CD8-positive, alpha-beta memory T cell (primary cell): ENCODE measurements at regions not wholly inside any gene's neighbourhood (a gene's known extent, or its start where the extent isn't known, plus 50 kb on each side); places are given as distances from the start of the nearest gene placed in this dataset.
A peak's percentile ranks its signal among the peaks of the same experiment; 100 is the strongest.
"Not testable (repeated sequence)": the region's sequence is repeated elsewhere in the genome, so short reads cannot be mapped to it uniquely, and the experiment has no call there.

ENCODE experiments used
- CTCF ChIA-PET: fragments of 350-600 bp; sonication (Branson Sonifier 250); formaldehyde crosslinking; loops from one replicate; lab custom pipeline; 2021; ENCODE audit warnings: antibody characterized with exemption; lab: Charles Lee
- POLR2A ChIA-PET: fragments of 350-600 bp; sonication (Branson Sonifier 250); formaldehyde crosslinking; loops from one replicate; lab custom pipeline; 2021; ENCODE audit warnings: antibody characterized with exemption; lab: Charles Lee
- DNase-seq, 5 donors: peaks; one replicate each; pipeline versions ENCODE4 v3.0.0 to v3.0.0-alpha.2; 2020 to 2022; ENCODE audit warnings: mixed read lengths in 1 of 5
- H3K27ac ChIP-seq: one replicate; pipeline ENCODE4 v1.7.0; 2013; ENCODE audit warnings: low read depth, mild to moderate bottlenecking, low read length, moderate library complexity
- H3K27me3 ChIP-seq: 2 replicates; pipeline ENCODE4 v1.7.0; 2013; ENCODE audit warnings: low read length, mild to moderate bottlenecking; ENCODE audit not compliant: insufficient read depth, poor library complexity, severe bottlenecking
- H3K36me3 ChIP-seq: 2 replicates; pipeline ENCODE4 v1.7.0; 2013; ENCODE audit warnings: mild to moderate bottlenecking, low read length, moderate library complexity; ENCODE audit not compliant: insufficient read depth
- H3K4me1 ChIP-seq: 2 replicates; pipeline ENCODE4 v1.7.0; 2013; ENCODE audit warnings: mild to moderate bottlenecking, low read length, moderate library complexity; ENCODE audit not compliant: insufficient read depth
- H3K4me3 ChIP-seq: 2 replicates; pipeline ENCODE4 v1.7.0; 2013; ENCODE audit warnings: mild to moderate bottlenecking, low read length
- H3K9me3 ChIP-seq: 2 replicates; pipeline ENCODE4 v1.7.0; 2013; ENCODE audit warnings: mild to moderate bottlenecking, low read length
- H3K27ac Mint-ChIP-seq, 8 donors: one replicate each; pipeline ENCODE4 v1.8.0; 2020 to 2021; ENCODE audit warnings: mixed read lengths in 8 of 8, mild to moderate bottlenecking in 6 of 8, inconsistent platforms in 3 of 8, moderate library complexity in 3 of 8
- H3K27me3 Mint-ChIP-seq, 2 donors: one replicate each; pipeline ENCODE4 v1.8.0; 2020 to 2021; ENCODE audit warnings: mixed read lengths in 2 of 2, mild to moderate bottlenecking in 1 of 2, moderate library complexity in 1 of 2
- H3K36me3 Mint-ChIP-seq, 3 donors: one replicate each; pipeline ENCODE4 v1.8.0; 2020 to 2021; ENCODE audit warnings: mixed read lengths in 3 of 3, inconsistent platforms in 1 of 3, mild to moderate bottlenecking in 1 of 3
- H3K4me1 Mint-ChIP-seq, 3 donors: one replicate each; pipeline ENCODE4 v1.8.0; 2020 to 2021; ENCODE audit warnings: mixed read lengths in 3 of 3, inconsistent platforms in 1 of 3, mild to moderate bottlenecking in 1 of 3
- H3K4me3 Mint-ChIP-seq, 7 donors: one replicate each; pipeline ENCODE4 v1.8.0; 2020 to 2021; ENCODE audit warnings: mixed read lengths in 7 of 7, mild to moderate bottlenecking in 6 of 7, moderate library complexity in 4 of 7, inconsistent platforms in 2 of 7
- H3K9me3 Mint-ChIP-seq, 5 donors: one replicate each; pipeline ENCODE4 v1.8.0; 2020 to 2022; ENCODE audit warnings: mixed read lengths in 5 of 5, mild to moderate bottlenecking in 3 of 5, moderate library complexity in 2 of 5, inconsistent platforms in 1 of 5

DNA sequence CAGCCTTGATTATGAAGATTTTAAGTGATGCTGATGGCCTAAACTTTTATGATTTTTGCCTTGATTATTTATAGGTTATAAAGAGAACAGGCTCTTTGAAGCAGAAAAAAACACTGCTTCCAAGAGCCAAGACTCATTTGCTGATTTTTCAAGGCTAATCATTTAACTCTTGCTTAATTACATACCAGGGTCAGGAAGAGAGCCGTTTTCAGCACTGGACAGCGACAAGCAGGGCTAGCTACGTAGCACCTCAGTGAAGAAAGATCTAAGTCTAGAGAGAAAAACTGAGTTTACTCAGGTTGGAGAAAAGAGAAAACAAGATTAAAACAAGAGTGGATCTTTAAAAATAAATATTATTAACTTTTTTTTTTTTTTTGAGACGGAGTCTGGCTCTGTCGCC lies 615.4 kb upstream of the B3GAT1 start:
- Mint-ChIP-seq H3K9me3 (peaks cover 0 to 3% (median 2%) of the 10 kb centered on the region in 5 donors), H3K27me3 (peaks cover 9 to 29% of the 10 kb centered on the region in 2 donors), H3K27ac (no peak overlapping the region), H3K4me1 (no peaks in the 10 kb centered on the region), H3K36me3 (no peaks in the 10 kb centered on the region), H3K4me3 (no peak overlapping the region)
- Histone ChIP-seq H3K4me3 (no peak overlapping the region), H3K27me3 (no peaks in the 10 kb centered on the region), H3K9me3 (no peaks in the 10 kb centered on the region), H3K4me1 (no peaks in the 10 kb centered on the region), H3K36me3 (no peaks in the 10 kb centered on the region), H3K27ac (no peak overlapping the region)
- no peak for DNase-seq
- ChIA-PET POLR2A (no interaction called here), CTCF (no interaction called here)

DNA sequence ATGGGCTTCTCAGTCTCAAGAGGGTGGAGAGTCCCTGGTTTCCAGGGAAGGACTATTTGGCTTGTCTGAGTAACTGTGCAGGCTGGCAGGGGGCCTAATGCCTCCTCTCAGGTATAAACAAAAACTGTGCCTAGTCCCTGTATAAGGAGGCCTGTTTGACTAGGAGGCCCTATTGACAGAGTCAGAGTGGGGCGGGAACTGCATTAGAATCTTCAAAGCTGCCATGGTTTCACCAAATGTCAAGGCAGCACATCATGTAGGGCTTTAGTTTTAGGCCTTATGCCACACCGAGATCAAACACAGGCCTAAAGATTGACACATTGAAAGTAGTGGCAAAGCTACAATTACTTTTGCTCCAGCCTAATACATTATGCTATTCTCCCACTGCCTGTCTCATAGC lies 611.5 kb upstream of the B3GAT1 start:
- H3K4me1 ChIP-seq, result no peaks in the 10 kb centered on the region
- ChIA-PET CTCF (no interaction called here), POLR2A (no interaction called here)
- no peaks in the 10 kb centered on the region for H3K36me3 Mint-ChIP-seq
- no peaks in the 10 kb centered on the region for H3K9me3 ChIP-seq
- no peak overlapping the region for H3K27ac ChIP-seq
- no peak overlapping the region for H3K27ac Mint-ChIP-seq
- no peak for DNase-seq
- H3K4me3 ChIP-seq, result no peak overlapping the region
- peak overlapping the region in 1 of 7 donors; percentile 5 for H3K4me3 Mint-ChIP-seq
- peaks cover 17 to 28% of the 10 kb centered on the region in 2 donors for H3K27me3 Mint-ChIP-seq
- H3K9me3 Mint-ChIP-seq, result peaks cover 0 to 3% (median 1%) of the 10 kb centered on the region in 5 donors
- no peaks in the 10 kb centered on the region for H3K36me3 ChIP-seq
- H3K4me1 Mint-ChIP-seq, result no peaks in the 10 kb centered on the region
- no peaks in the 10 kb centered on the region for H3K27me3 ChIP-seq

DNA sequence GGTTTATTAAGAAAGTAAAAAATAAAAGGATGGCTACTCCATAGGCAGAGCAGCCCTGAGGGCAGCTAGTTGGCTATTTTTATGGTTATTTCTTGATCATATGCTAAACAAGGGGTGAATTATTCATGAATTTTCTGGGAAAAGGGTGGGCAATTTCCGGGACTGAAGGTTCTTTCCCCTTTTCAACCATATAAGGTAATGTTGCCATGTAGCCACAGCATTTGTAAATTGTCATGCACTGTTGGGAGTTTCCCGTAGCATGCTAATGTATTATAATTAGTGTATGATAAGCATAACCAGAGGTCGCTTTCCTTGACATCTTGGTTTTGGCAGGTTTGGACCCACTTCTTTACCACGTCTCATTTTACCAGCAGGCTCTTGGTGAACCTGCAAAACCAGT lies 610.4 kb upstream of the B3GAT1 start:
- Mint-ChIP-seq H3K4me3 (no peak overlapping the region), H3K36me3 (no peaks in the 10 kb centered on the region), H3K4me1 (no peaks in the 10 kb centered on the region), H3K9me3 (peaks cover 0 to 2% (median 0%) of the 10 kb centered on the region in 5 donors), H3K27ac (peak overlapping the region in 1 of 8 donors; percentile 9), H3K27me3 (peaks cover 20 to 29% of the 10 kb centered on the region in 2 donors)
- H3K9me3 ChIP-seq, result no peaks in the 10 kb centered on the region
- no peak overlapping the region for H3K27ac ChIP-seq
- no peaks in the 10 kb centered on the region for H3K27me3 ChIP-seq
- ChIA-PET CTCF (no interaction called here), POLR2A (no interaction called here)
- no peaks in the 10 kb centered on the region for H3K36me3 ChIP-seq
- H3K4me1 ChIP-seq, result no peaks in the 10 kb centered on the region
- H3K4me3 ChIP-seq, result no peak overlapping the region
- no peak for DNase-seq

DNA sequence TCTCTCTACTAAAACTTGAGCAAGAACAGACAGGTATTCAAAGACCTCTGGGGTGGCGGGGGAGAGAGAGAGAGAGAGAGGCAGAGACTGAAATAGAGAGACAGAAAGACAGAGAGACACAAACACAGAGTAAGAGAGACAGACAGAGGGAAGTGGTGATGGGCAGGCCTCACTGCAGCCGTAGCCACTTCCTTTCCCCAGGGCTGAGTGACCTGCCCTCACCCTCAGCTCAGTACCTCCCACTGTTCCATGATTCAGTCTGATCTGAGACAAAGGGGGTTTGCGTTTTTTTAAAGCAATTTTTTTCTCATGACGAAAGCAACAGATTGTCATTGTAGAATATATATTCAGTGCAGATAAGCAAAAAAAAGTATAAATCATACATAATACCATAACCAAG lies 607.9 kb upstream of the B3GAT1 start:
- Mint-ChIP-seq H3K4me3 (no peak overlapping the region), H3K27ac (no peak overlapping the region), H3K9me3 (no peaks in the 10 kb centered on the region), H3K36me3 (no peaks in the 10 kb centered on the region), H3K4me1 (no peaks in the 10 kb centered on the region), H3K27me3 (peaks cover 17 to 30% of the 10 kb centered on the region in 2 donors)
- H3K9me3 ChIP-seq, result no peaks in the 10 kb centered on the region
- POLR2A ChIA-PET, result no interaction called here
- H3K27ac ChIP-seq, result no peak overlapping the region
- no peak for DNase-seq
- CTCF ChIA-PET, result no interaction called here
- no peaks in the 10 kb centered on the region for H3K36me3 ChIP-seq
- H3K4me3 ChIP-seq, result no peak overlapping the region
- H3K27me3 ChIP-seq, result no peaks in the 10 kb centered on the region
- H3K4me1 ChIP-seq, result no peaks in the 10 kb centered on the region

DNA sequence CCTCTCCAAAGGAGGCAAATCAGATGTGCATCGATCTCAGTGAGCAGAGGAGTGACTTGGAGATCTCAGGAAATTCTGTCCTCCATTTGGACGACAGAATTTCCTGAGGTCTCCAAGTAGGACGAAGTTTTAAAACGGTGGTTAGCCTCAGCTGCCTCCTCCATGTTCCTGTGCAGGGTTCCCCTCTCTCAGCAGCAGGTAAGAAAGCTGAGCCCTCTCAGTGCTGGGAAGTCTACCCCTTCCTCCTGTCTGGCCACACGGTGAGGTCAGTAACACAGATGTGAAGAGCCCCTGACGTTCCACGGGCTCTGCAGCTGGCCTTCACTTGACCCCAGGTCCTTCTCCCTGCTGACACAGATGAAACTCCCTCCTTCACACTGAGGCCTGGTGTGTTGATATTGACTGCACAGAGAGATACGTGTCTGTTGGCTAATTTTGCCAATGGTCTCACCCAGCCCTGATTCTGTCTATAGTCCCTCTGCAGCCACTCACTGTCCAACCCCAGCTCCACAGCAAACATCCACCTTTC lies 607.4 kb upstream of the B3GAT1 start:
- Mint-ChIP-seq H3K27me3 (peaks cover 18 to 35% of the 10 kb centered on the region in 2 donors), H3K36me3 (no peaks in the 10 kb centered on the region), H3K4me3 (no peak overlapping the region), H3K4me1 (no peaks in the 10 kb centered on the region), H3K9me3 (peaks cover 0 to 2% (median 0%) of the 10 kb centered on the region in 5 donors), H3K27ac (peak overlapping the region in 1 of 8 donors; percentile 25)
- Histone ChIP-seq H3K27me3 (no peaks in the 10 kb centered on the region), H3K4me3 (no peak overlapping the region), H3K27ac (no peak overlapping the region), H3K9me3 (no peaks in the 10 kb centered on the region), H3K4me1 (no peaks in the 10 kb centered on the region), H3K36me3 (no peaks in the 10 kb centered on the region)
- DNase-seq, result no peak
- CTCF ChIA-PET, result no interaction called here
- POLR2A ChIA-PET, result no interaction called here

DNA sequence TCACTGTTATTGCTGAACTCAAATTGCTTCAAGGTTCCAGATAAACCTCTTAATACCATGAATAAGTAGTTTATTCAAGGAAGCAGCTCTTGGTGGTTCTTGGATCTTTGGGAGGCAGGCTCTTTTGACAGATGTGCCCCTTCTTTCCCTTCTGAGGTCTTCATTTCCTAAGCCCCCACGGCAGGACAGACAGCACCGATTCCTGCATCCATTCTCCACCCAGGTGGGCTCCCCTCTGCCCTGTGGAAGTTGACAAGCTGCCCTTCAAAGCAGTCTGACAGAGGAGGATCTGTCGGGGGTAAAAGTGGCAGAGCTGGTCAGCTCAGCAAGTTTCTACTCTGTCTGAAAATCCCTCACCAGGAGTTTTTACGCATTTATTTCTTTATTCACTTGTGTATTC lies 605.3 kb upstream of the B3GAT1 start:
- Mint-ChIP-seq H3K27ac (no peak overlapping the region), H3K4me3 (no peak overlapping the region), H3K27me3 (peaks cover 25 to 47% of the 10 kb centered on the region in 2 donors), H3K4me1 (no peaks in the 10 kb centered on the region), H3K36me3 (no peaks in the 10 kb centered on the region), H3K9me3 (peaks cover 0 to 5% (median 2%) of the 10 kb centered on the region in 5 donors)
- no peaks in the 10 kb centered on the region for H3K27me3 ChIP-seq
- no peak overlapping the region for H3K27ac ChIP-seq
- no peaks in the 10 kb centered on the region for H3K4me1 ChIP-seq
- H3K4me3 ChIP-seq, result no peak overlapping the region
- no peak for DNase-seq
- CTCF ChIA-PET, result no interaction called here
- H3K9me3 ChIP-seq, result no peaks in the 10 kb centered on the region
- POLR2A ChIA-PET, result no interaction called here
- no peaks in the 10 kb centered on the region for H3K36me3 ChIP-seq

DNA sequence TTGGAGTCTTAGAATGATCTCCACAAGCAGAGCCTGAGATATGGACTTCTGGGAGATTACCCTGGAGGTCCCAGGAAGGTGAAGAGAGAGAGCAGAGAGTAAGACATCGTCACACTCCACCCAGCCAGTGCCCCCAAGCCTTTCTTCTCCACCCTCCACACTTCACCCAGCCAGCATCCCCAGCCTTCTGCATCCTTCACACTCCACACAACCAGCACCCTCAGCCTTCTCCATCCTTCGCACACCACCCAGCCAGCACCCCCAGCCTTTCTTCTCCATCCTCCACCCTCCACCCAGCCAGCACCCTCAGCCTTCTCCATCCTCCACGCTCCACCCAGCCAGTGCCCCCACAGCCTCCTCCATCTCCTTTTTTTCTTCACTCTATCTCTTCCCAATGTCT lies 603.9 kb upstream of the B3GAT1 start:
- Mint-ChIP-seq H3K4me3 (no peak overlapping the region), H3K9me3 (peaks cover 0 to 11% (median 4%) of the 10 kb centered on the region in 5 donors), H3K27ac (no peak overlapping the region), H3K27me3 (peaks cover 27 to 42% of the 10 kb centered on the region in 2 donors), H3K4me1 (no peaks in the 10 kb centered on the region), H3K36me3 (no peaks in the 10 kb centered on the region)
- ChIA-PET CTCF (no interaction called here), POLR2A (no interaction called here)
- no peak overlapping the region for H3K4me3 ChIP-seq
- no peaks in the 10 kb centered on the region for H3K27me3 ChIP-seq
- DNase-seq, result no peak
- no peak overlapping the region for H3K27ac ChIP-seq
- no peaks in the 10 kb centered on the region for H3K9me3 ChIP-seq
- H3K4me1 ChIP-seq, result no peaks in the 10 kb centered on the region
- H3K36me3 ChIP-seq, result no peaks in the 10 kb centered on the region

DNA sequence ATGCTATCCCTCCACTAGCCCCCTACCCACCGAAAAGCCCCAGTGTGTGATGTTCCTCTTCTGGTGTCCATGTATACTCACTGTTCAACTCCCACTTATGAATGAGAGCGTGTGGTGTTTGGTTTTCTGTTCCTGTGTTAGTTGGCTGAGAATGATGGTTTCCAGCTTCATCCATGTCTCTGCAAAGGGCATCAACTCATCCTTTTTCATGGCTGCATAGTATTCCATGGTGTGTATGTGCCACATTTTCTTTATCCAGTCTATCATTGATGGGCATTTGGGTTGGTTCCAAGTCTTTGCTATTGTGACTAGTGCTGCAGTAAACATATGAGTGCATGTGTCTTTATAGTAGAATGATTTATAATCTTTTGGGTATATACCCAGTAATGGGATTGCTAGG lies 599.3 kb upstream of the B3GAT1 start:
- Mint-ChIP-seq H3K9me3 (peaks cover 0 to 11% (median 4%) of the 10 kb centered on the region in 5 donors), H3K27me3 (peaks cover 10 to 41% of the 10 kb centered on the region in 2 donors)
- H3K9me3 ChIP-seq, H3K36me3 ChIP-seq, DNase-seq, H3K4me3 Mint-ChIP-seq, H3K4me1 ChIP-seq, H3K36me3 Mint-ChIP-seq, H3K4me3 ChIP-seq, H3K27ac Mint-ChIP-seq, H3K4me1 Mint-ChIP-seq, POLR2A ChIA-PET, CTCF ChIA-PET, H3K27me3 ChIP-seq, H3K27ac ChIP-seq: not testable (repeated sequence)
